ENCODE measurements at regions not wholly inside any gene's neighbourhood (a gene's known extent, or its start where the extent isn't known, plus 50 kb on each side); places are given as distances from the start of the nearest gene placed in this dataset.

GRCh38 chr6:16961577-16961976 lies 140.3 kb upstream of the STMND1 start:
- Mint-ChIP-seq H3K9me3 (no peaks in the 10 kb centered on the region), H3K4me1 (ENCODE audit: unreplicated experiment) (peaks cover 13% of the 10 kb centered on the region), H3K27ac (no peak overlapping the region), H3K4me3 (no peak overlapping the region), H3K27me3 (peaks cover 26% of the 10 kb centered on the region), H3K36me3 (peaks cover 3% of the 10 kb centered on the region)
- no peak for DNase-seq (ENCODE audit: extremely low spot score, unreplicated experiment)
- TF ChIP-seq, protein P1, sequence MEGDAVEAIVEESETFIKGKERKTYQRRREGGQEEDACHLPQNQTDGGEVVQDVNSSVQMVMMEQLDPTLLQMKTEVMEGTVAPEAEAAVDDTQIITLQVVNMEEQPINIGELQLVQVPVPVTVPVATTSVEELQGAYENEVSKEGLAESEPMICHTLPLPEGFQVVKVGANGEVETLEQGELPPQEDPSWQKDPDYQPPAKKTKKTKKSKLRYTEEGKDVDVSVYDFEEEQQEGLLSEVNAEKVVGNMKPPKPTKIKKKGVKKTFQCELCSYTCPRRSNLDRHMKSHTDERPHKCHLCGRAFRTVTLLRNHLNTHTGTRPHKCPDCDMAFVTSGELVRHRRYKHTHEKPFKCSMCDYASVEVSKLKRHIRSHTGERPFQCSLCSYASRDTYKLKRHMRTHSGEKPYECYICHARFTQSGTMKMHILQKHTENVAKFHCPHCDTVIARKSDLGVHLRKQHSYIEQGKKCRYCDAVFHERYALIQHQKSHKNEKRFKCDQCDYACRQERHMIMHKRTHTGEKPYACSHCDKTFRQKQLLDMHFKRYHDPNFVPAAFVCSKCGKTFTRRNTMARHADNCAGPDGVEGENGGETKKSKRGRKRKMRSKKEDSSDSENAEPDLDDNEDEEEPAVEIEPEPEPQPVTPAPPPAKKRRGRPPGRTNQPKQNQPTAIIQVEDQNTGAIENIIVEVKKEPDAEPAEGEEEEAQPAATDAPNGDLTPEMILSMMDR (conservative IDR thresholded peaks at IDR 0.05) = no peak

DNA sequence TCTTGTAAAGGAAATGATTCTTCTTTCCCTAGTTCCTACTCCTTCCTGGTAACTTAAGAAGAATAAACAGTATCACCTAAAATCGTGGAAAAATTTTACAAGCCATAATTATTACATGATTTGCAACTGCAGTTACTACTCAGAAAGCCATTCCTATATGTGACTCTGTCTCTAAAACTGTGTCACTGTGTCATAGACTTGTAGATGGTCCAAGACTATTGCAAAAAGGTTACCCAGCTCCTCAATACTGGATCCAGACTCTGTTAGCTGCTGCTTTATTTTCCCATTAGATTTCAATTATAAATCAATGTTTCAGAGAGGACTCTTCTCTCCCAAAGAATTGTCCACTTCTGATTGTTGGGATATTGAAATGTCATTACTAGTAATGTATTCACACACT lies 142.1 kb upstream of the STMND1 start:
- peaks cover 23% of the 10 kb centered on the region for H3K27me3 Mint-ChIP-seq
- TF ChIP-seq, protein P1 (conservative IDR thresholded peaks at IDR 0.05) = no peak
- no peak for DNase-seq (ENCODE audit: extremely low spot score, unreplicated experiment)
- H3K4me3 Mint-ChIP-seq = no peak overlapping the region
- no peaks in the 10 kb centered on the region for H3K9me3 Mint-ChIP-seq
- no peaks in the 10 kb centered on the region for H3K36me3 Mint-ChIP-seq
- H3K4me1 Mint-ChIP-seq (ENCODE audit: unreplicated experiment) = peaks cover 7% of the 10 kb centered on the region
- no peak overlapping the region for H3K27ac Mint-ChIP-seq

- H3K27ac Mint-ChIP-seq = no peak overlapping the region
- H3K9me3 Mint-ChIP-seq = no peaks in the 10 kb centered on the region
- TF ChIP-seq, protein P1 (conservative IDR thresholded peaks at IDR 0.05) = no peak
Observed at GRCh38 chr6:16956361-16956760, 145.5 kb upstream of the STMND1 start.

DNA sequence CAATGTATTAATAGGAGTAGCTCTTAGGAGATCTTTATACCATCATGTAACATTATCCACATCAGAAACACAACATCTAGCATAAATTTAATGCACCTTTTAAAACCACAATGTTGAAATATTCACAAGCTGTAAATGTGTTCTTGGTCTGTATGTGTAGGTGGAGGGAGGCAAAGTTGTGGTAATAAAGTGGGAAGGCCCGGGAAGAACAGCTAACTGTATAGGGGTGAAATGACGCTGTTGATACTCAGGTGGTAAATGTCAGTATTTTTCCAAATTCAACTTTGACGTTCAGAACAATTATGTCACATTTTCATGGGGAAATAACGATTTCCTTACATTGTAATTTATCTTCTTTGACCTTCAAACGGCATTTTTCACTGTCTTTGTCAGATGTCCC lies 146.0 kb upstream of the STMND1 start:
- H3K4me3 Mint-ChIP-seq = no peak overlapping the region
- no peaks in the 10 kb centered on the region for H3K9me3 Mint-ChIP-seq
- TF ChIP-seq, protein P1 (conservative IDR thresholded peaks at IDR 0.05) = no peak
- no peak for DNase-seq (ENCODE audit: extremely low spot score, unreplicated experiment)
- no peak overlapping the region for H3K27ac Mint-ChIP-seq
- H3K36me3 Mint-ChIP-seq = no peaks in the 10 kb centered on the region
- H3K27me3 Mint-ChIP-seq = peaks cover 15% of the 10 kb centered on the region
- no peaks in the 10 kb centered on the region for H3K4me1 Mint-ChIP-seq (ENCODE audit: unreplicated experiment)

More at GRCh38 chr6:16956361-16956760, 145.5 kb upstream of the STMND1 start:
- H3K36me3 Mint-ChIP-seq = no peaks in the 10 kb centered on the region
- no peak overlapping the region for H3K4me3 Mint-ChIP-seq
- H3K27me3 Mint-ChIP-seq = peaks cover 15% of the 10 kb centered on the region
- no peak for DNase-seq (ENCODE audit: extremely low spot score, unreplicated experiment)
- no peaks in the 10 kb centered on the region for H3K4me1 Mint-ChIP-seq (ENCODE audit: unreplicated experiment)

DNA sequence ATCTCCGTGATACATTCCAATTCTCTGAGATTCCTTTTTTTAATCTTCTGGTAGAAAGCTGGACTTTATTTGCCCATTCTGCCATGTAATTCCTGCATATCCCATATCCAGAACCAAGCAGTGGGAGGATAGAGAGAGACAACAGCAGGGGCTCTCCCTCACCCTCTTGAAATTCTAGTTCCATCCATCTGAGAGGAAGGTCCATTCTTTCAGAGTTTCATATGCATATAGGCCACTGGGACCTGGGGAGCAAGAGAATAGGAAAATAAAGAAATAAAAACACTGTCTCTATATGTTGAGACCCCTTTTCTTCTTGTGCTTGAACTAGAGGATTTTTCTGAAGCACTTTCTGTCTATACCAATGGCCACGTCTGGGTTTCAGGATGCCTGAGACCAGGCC lies 147.9 kb upstream of the STMND1 start:
- Mint-ChIP-seq H3K4me3 (no peak overlapping the region), H3K4me1 (ENCODE audit: unreplicated experiment) (peaks cover 3% of the 10 kb centered on the region), H3K9me3 (no peaks in the 10 kb centered on the region), H3K27me3 (peaks cover 10% of the 10 kb centered on the region), H3K27ac (no peak overlapping the region), H3K36me3 (no peaks in the 10 kb centered on the region)
- TF ChIP-seq, protein P1 (conservative IDR thresholded peaks at IDR 0.05) = no peak
- DNase-seq (ENCODE audit: extremely low spot score, unreplicated experiment) = no peak

DNA sequence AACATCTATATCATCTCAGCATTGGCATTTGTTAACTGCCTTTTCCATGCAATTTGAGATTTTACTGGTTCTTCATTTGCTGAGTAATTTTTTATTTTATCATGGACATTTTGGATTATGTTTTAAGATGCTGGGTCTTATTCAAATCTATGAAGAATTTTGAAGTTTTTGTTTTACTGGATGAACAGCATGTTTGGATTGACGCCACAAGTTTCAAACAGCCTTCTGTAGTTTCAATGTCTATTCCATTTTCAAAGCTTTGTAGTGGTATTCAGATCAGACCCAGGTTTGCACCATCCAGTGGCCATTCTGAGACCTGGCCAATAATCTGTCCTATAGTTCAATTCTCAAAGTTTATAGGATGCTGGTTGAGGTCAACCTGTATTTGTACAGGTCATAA lies 148.4 kb upstream of the STMND1 start:
- no peak for DNase-seq (ENCODE audit: extremely low spot score, unreplicated experiment)
- Mint-ChIP-seq H3K4me3 (no peak overlapping the region), H3K36me3 (no peaks in the 10 kb centered on the region), H3K4me1 (ENCODE audit: unreplicated experiment) (peaks cover 6% of the 10 kb centered on the region), H3K27me3 (peaks cover 13% of the 10 kb centered on the region), H3K9me3 (no peaks in the 10 kb centered on the region), H3K27ac (no peak overlapping the region)
- TF ChIP-seq, protein P1 (conservative IDR thresholded peaks at IDR 0.05) = no peak

All from type B pancreatic cell (in vitro differentiated cells).